NCI-H774 (cell line): ENCODE measurements at regions not wholly inside any gene's neighbourhood (a gene's known extent, or its start where the extent isn't known, plus 50 kb on each side); places are given as distances from the start of the nearest gene placed in this dataset.
"Not testable (repeated sequence)": the region's sequence is repeated elsewhere in the genome, so short reads cannot be mapped to it uniquely, and the experiment has no call there.

Experiments
- DNase-seq: peaks from one replicate; lab custom pipeline; 2025; lab: John Stamatoyannopoulos, UW

DNA sequence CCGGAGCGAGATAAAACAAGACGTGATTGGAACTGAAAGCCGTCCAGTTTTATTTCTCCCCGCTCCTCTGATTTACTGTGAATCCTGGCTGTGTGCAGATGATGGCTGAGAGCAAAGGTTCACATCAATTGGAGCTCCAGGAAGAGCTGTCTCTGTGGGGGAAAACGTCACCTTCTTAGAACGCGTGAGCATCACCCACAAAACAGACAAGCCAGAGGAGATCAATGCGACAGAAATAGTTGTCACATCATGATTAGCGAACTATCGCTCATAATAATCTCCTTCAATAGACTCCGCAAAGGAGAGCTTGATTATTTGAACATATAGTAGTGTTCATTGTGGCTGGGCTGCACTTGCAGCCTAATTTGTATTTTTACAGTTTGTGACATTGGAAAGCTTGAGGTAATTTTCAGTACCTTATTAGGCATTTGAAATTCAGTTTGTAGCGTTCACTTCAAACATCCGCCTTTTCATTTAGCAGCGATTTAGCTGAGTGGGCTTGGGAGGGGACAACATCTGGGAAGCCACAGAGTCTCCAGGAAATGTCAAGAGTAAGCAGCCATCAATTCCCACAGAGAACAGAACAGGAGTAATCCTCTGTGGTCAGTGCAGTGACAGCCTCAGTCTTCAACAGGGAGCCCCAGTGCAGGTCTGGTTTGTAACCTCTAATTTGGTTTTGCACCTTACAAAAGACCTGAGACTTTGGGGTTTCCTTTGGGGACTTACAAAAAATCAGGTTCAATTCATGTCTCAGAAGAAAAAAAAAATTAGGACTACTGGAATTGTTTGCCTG, 276.8 kb upstream of the PFKP start:
- DNase-seq: no peak

DNA sequence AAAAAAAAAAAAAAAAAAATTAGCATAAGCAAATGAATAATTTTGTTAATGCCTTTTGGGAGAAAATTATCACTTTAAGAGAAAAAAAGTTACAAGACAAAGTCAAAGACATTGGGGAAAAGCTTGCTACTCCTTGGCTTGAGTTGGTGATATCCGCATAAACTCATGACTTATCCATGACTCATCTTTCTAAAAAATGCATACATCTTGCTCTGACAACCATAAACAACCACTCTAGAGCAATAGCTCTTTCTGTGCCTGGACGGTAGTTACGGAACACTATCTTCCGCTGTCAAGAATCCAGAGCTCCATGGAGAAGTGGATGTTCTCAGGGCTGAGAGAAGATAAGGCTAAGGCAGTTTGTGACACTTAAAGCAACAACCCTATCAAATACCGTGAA, 281.1 kb upstream of the PFKP start:
- DNase-seq: no peak

DNA sequence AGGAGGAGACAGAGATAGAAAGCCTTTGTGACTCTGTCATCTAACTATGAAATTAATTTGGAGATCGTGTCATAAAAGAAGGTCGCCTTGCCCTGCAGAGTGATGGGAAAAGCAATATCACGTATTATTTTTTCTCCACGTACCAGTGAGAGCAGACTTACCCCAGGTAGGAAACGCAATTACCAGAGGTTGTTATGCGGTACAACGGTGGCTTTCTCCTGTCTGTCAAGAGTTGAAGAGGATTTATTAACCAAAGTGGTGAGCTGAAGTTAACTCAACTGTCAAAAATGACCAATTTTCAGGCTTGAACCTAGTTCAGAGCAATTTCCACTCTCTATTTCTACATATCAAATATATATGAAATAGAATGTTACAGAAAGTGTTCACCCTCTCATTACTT, 282.6 kb upstream of the PFKP start:
- DNase-seq: no peak

DNA sequence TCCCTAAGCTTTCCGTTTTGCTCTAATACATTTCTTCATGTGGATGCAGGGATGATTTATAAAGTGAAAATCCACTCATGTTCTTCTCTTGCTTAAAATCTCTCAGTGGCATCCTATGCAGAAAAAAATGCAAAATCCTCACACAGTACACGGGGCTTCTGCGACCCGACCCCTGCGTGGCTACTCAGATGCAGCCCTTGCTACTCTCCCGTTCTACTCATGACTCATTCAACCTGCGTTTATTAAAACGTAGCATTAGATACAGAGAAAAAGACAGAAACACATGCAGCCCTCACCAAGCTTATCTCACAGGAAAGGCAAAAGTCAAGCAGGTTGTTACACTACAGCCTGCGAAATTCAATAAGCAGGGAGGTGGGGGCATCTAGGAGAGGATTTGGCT, 284.4 kb upstream of the PFKP start:
- DNase-seq: no peak

DNA sequence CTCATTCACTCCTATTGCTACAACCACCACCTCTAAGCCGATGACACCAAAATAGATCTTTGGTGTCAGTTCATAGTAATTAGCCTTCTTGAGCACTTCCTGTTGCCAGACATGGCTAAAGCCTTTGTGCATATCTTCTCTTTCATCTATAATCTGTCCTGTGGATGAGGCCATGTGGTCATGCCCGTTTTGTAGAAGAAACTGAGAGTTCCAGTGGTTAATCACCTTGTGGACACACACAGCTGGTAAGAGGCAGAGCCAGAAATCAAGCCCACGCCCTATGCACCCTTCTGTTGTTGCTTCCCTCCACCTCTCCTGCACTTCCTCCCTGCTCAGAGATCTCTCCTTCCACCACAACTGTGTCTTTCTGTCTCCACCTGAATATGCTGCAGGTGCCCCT, 285.1 kb upstream of the PFKP start:
- DNase-seq: no peak

DNA sequence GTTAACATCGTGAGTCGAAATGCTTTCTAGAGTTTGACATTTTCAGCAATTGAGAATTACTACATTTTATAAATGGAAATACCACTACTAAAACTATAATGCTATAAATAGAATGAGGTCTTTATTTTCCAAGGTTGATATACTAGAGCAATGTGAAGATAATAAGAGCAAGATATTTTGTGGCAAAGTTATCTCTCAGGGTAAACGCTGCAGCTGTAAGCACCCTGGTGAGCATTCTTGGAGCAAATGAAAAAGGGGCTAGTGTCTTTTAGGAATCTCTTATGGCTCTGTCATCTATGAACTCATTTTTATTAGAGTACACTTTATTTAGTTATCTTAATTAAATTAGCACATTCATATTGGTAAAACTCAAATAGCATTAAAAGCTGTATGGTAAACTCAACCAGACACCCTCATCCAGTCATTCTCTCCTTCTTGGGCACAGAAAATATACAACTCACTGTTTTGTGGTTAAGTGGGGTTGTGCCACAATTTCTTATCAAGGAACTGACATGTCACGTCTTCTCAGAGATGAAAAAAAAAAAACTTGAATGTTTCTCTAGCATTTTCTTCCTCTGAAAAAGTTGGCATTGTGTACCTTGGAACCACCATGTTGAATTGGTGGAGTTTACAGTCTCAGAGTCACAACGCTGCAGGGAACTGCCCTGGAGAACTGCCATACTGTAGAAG, 289.5 kb upstream of the PFKP start:
- DNase-seq: no peak

DNA sequence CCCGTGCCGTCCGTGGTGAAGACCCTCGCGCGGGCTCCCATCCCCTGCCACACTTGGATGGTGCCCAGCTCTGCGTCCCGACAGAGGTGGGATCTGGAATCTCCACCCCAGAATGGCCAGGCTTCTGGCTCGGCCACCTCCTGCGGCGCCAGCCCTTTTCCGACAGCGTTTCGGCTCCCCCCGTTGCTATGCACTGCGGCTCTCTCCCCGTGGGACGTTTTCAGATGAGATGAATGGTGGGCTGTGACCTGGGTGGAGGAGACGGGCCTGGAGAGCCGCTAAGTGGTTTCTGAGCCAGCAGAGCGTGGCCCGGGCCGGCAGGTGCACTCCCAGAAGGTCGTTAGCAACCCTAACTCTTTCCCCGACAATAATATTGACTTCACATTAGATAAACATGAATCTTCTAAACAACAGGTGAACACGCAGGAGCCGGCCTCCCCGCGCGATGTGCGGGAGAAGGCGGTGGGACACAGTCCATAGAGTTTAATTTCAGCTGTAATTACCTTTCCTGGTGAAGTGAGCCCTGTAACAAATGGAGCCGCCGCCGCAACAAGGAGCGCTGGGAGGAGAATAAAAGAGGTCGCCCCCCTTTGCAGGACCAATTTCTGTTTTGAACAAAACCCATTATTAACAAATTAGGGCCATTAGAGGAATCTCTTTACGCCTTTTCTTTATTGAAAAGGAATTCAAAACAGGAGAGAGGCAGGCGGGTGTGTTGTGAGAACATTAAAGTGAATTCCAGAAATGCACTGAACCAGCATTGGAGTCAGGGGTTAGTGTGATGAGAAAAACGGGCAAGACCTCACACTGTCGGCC, 294.3 kb upstream of the PFKP start:
- peak; percentile 25 for DNase-seq

DNA sequence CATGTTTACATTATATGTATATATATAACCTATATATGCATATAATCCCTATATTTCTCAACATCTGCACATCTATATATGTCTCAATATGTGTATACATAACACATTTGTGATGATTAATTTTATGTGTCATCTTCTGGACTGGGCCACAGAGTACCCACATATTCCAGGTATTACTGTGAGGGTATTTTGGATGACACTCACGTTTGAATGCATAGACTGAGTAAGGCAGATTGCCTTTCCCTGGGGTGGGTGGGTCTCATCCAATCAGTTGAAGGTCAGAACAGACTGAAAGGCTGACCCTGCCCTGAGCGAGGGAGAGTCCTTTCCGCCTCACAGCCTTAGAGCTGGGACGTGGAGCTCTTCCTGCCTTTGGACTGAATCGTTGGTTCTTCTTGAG, 295.2 kb upstream of the PFKP start:
- no peak for DNase-seq

DNA sequence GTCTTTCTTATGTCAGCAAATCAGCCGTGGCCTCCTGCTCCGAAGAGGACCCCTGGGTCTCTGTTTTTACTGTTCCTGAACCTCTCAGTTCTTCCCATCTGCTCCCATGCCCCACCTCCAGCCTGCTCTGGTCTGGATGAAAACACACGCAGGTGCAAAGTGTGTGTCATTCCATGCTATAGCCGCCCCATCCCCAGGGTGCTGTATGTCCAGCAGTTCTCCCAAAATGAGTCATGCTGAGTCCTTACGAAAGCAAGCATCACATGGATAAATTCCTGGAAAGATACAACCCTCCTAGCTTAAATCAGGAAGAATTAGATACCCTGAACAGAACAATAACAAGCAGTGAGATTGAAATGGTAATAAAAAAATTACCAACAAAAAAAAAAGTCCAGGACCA, 300.1 kb upstream of the PFKP start:
- not testable (repeated sequence) for DNase-seq

DNA sequence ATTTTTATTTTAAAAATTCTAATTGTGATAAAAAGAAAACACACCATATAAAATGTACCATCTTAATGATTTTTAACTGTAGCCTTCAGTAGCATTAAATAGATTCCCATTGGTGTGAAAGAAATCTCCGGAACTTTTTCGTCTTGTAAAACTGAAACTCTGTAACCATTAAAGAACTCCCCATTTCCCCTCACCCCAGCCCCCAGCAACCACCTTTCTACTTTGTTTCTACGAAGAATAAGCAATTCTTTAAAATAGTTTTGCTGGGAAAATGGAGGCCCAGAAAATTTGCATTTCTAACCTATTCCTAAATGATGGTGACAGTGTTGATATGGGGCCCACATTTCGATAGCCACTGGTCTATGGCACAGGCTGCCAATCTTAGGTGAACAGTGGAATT, 305.4 kb upstream of the PFKP start:
- no peak for DNase-seq

DNA sequence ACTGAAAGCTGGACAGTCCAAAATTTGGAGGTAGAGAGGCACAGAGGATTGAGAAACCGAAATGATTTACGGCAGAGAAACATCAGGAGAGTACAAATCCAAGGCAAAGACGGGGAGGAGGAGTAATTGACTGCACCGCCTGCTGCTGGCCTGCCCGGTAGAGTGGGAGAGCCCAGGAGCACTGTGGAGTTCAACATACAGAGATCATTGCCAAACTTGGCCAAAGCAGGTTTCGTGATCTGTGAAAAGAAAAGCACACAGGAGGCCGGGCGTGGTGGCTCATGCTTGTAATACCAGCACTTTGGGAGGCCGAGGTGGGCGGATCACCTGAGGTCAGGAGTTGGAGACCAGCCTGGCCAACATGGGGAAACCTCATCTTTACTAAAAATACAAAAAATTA, 306.0 kb upstream of the PFKP start:
- DNase-seq: no peak

DNA sequence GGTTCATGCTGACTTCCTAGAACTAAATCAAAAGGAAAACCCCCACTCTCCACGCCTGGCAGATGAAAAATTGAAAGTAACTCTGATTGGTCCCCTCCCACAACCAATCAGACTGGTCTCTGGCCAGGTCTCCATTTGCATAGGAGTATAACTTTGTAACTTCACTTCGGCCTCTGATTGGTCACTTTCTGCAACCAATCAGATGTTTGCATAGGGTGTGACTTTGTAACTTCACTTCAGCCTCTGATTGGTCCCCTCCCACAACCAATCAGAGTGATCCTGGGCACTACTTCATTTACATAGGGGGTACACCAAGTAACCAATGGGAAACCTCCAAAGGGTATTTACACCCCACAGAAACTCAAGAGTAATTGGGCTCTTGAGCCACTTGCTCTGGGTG, 306.6 kb upstream of the PFKP start:
- no peak for DNase-seq

DNA sequence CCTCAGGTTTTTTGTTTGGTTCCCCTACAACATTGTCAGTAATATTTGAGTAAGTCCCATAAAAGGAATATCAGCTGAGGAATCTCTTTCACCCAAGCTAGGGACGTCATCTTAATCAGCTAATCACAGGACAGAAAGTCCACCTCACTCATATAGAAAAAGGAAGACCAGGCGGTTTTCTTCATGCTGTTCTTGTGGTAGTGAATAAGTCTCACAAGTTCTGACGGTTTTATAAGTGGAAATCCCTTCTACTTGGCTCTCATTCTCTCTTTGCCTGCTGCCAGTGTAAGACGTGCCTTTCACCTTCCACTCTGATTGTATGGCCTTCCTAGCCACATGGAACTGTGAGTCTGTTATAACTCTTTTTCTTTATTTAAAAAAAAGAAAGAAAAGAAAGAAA, 308.1 kb upstream of the PFKP start:
- no peak for DNase-seq

DNA sequence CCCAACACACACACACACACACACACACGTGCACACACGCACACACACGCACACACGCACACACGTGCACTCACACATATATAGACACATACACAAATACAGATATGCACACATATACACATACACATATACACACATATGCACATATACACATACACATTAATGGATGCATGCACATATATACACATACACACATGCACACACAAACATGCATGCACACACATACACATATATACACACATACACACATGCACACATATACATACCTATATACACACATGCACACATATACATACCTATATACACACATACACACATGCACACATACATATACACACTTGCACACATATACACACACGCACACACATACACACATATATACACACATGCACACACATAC, 312.4 kb upstream of the PFKP start:
- DNase-seq: no peak

DNA sequence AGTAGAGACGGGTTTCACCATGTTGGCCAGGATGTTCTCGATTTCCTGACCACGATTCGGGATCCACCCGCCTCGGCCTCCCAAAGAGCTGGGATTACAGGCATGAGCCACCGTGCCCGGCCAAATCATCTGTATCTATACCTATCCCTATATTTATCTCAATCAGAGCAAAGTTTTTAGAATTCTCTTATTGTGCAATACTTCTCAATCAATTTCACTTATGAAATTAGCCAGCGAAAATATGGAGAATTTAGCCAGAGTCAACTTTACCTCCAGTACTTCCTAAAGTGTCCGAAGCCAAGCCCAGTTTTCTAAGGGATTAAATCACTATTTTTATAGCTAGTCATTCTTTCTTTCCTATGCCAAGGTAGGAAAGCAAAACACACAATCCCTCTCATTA, 319.1 kb upstream of the PFKP start:
- DNase-seq: no peak

DNA sequence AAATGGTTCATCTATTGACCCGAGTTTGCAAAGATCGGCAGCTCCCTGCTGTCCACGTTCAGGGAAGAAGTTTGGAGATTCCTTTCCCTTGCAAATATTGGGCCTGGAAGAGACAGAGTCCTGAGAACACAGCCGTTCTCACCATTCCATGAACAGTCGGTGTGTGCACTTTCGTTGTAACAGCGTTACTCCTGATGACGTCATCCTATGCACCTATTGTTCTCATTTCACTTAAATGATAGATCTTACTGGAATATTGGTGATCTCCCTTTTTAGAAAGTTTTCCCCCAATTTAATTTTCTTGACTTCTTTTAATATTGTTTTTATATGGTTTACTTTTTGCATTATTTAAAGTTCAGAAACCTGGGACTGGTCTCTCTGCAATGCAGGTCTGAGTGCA, 320.7 kb upstream of the PFKP start:
- no peak for DNase-seq

DNA sequence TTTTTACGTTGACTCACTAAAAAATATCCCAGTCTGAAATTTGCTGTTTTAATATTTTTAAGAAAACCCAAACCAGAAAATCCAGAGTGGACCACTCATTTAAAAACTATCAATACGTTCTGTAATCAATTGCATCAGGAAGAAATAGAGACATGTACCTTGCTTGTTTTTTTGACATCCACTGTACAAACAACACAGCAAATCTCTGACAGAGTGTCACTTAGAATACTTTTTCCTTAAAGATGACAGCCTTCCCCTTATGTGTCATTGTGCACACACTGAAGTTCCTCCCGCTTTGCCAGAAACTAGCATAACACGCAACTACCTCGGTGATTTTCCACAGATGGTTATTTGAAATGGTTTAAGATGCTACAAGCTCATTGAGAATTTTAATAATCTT, 321.7 kb upstream of the PFKP start:
- DNase-seq: no peak

DNA sequence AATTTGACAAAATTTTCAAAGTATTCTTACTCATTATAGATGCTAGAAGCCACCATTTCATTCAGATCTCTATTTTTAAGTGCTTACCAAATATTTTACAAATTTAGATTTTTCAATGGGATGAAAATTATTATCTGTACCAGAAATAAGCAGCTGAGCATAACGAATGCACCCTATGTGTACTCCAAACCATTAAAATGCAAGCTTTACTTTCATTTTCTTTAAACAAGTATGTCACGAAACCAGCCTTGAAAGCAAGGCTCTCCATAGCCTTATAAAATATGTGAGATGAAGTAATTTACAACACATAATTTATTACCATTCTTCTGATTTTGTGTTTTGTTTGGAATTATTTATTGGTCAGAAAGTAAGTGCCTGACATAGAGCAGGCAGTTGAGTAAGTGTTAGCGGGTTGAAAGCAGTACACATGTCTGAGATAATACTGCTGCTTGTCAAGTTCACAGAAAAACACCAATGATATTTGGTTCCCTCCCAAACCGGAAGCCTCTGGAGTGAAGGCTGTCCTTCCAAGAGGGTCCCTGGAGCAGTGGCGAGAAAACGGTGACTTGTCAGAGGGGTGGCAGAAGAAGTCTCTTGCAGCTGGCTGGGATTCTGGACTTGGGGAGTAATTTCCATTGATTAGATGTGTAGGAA, 322.7 kb upstream of the PFKP start:
- no peak for DNase-seq

DNA sequence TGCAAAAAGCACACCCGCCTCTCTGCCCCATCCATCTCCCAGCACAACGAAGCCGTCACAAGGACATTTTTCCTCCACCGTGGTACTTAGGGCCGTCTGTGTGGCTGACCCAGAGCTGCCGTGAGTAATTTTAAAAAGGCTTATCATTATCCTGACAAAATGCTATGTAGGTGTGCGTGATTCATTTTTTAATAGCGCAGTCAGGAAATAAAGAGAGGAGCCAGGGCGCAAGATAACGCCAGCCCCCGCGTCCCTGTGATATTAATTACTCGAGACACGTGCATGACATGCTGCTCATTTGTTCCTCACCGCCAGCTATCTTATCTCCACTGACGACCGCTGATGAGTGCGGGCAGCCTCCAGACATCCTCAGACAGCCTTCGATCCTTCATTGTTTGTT, 332.7 kb upstream of the PFKP start:
- no peak for DNase-seq

DNA sequence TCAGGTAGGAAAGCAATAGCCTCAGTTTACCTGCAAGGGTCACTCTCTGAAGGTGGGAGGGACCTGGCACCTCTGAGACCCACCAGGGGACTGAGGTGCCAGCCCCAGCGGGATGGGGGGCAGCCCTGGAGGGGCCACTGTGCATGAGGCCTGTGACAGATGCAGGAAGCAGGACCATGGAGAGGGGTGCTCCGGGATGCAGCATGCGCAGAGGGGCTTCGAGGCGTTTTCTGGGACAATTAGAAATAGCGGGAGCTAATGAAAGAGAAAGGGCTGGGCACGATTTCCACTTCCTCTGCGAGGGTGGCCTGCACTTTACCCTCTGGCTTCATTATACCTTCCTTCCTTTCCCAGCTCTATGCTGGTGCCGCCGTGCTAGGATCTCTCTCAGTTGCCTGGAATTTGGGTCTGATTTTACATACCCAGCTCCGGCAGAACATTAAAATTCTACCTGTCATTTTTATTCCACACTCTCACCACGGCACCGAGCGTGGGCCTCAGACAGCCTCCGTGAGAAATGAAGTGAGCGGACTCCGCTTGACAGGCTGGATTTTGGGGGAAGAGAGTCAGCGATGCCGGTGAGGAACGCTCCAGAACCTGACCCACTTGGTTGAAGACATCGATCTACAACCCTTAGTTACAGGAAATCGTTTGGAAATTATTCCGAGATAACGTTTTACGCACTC, 333.9 kb upstream of the PFKP start:
- DNase-seq: no peak

DNA sequence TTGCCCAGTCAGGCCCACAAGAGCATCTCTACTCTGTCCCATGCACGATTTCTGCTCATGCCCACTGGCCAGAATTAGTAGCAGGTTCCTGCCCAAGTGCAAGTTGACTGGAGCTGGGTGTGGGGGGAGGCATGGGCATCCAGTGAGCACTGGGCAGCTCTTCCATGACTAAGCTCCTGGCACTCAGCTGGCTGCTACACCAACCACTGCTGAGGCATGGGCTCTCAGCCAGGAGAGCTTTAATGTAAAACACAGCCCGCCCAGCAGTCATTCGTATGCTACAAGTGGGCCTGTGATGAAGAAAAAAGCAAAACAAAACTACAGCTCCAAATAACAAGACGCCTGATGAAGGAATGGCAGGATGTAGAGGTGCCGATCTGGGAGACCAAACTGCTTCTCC, 335.4 kb upstream of the PFKP start:
- no peak for DNase-seq

DNA sequence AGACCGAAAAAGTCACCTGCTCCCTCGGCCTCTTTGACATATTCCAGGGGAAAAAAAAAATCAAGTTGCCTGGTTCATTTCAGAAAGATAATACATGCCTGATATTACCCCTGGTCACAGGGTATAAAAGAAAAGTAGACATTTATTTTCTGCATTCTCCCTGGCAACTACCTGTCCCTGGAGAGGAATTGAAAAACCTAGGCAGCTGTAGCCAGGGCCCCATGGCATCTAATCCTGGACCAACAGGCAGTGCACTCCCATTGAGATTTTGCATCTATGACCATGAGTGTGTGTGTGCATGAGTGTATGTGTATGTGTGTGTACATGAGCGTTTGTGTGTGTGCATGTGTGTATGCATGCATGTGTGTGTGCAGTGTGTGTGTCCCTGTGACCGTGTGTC, 338.2 kb upstream of the PFKP start:
- DNase-seq: no peak
